GM21786 (cell line): ENCODE measurements at regions not wholly inside any gene's neighbourhood (a gene's known extent, or its start where the extent isn't known, plus 50 kb on each side); places are given as distances from the start of the nearest gene placed in this dataset.

Source experiments
- ATAC-seq: cut with Tn5 transposase; IDR thresholded peaks from one replicate; pipeline ENCODE4 v1.9.1; 2021; ENCODE audit not compliant: unreplicated experiment

- ATAC-seq, result no peak
Observed at GRCh38 chr10:29395409-29395808, 106.5 kb downstream of the LYZL1 start.

DNA sequence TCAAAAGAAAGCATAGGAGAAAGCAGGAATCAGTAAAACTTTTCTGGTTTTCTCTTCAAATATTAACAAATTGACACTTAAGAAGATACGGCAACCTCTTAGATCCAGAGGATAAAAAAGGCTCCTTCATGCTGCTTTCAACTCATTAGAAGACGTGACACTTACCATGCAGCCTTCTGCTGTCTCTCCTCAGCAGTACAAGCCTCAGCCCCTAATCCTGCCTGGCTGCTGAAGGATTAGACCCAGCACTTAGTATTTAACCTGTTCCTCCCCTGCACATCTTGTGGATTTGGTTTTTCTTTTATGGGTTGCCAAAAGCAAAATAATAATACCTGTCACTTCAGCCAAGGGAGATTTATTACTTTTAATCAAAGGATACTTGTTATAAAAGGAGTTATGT lies 108.4 kb downstream of the LYZL1 start:
- no peak for ATAC-seq

DNA sequence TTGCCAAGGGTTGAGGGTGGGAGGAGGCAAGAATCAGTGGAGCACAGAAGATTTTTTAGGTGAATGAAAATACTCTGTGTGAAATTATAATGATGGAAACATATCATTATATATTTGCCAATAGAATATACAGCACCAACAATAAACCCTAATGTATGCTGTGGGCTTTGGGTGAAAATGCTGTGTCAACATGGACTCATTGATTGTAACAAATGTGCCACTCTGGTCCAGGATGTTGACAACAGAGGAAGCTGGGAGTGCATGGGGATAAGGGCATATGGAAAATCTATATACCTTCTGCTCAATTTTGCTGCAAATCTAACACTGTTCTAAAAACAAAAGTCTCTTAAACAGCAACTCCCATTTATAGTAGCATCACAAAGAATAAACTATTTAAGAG lies 114.3 kb downstream of the LYZL1 start:
- no peak for ATAC-seq

- no peak for ATAC-seq
Observed at GRCh38 chr10:29407280-29407858, 118.5 kb downstream of the LYZL1 start.
